Lower lobe of right lung (tissue), 2 donors: ENCODE measurements at regions not wholly inside any gene's neighbourhood (a gene's known extent, or its start where the extent isn't known, plus 50 kb on each side); places are given as distances from the start of the nearest gene placed in this dataset.

Experiments used
- ATAC-seq, 2 donors: fragments of 200-7000 bp; cut with Tn5 transposase; one replicate each; pipeline ENCODE4 v1.9.1; 2020 to 2022; ENCODE audit warnings: mild to moderate bottlenecking in 2 of 2, moderate library complexity in 2 of 2
- DNase-seq: peaks from one replicate; pipeline ENCODE4 v3.0.0-alpha.2; 2020
- H3K27ac ChIP-seq: fragments of 200-600 bp; one replicate; pipeline ENCODE4 v1.8.0; 2022
- H3K27me3 ChIP-seq: fragments of 200-600 bp; one replicate; pipeline ENCODE4 v1.8.0; 2022; ENCODE audit warnings: low read depth
- H3K36me3 ChIP-seq: fragments of 200-600 bp; one replicate; pipeline ENCODE4 v1.8.0; 2022; ENCODE audit warnings: mild to moderate bottlenecking
- H3K4me1 ChIP-seq: fragments of 200-600 bp; one replicate; pipeline ENCODE4 v1.8.0; 2022
- H3K4me3 ChIP-seq: fragments of 200-600 bp; one replicate; pipeline ENCODE4 v1.8.0; 2022; ENCODE audit warnings: mild to moderate bottlenecking
- H3K9me3 ChIP-seq: fragments of 200-600 bp; one replicate; pipeline ENCODE4 v1.8.0; 2022
- intact Hi-C: fragments of 100-400 bp; cut with DNase I; formaldehyde crosslinking; loops from one replicate; pipeline ENCODE4 v1.11.0; 2022
- TF ChIP-seq, protein P1 (sequence below): fragments of 200-600 bp; IDR thresholded peaks from one replicate; pipeline ENCODE4 v1.8.0; 2022; ENCODE audit warnings: antibody characterized with exemption, mild to moderate bottlenecking
- donor health status: DM: no; HTN: yes; CAD: no; lungs with severe emphysema.

GRCh38 chr5:106523852-106524251 is 1146.9 kb downstream of the EFNA5 start:
- Histone ChIP-seq H3K36me3 (no peaks in the 10 kb centered on the region), H3K9me3 (no peaks in the 10 kb centered on the region), H3K27ac (no peak overlapping the region), H3K4me1 (no peaks in the 10 kb centered on the region), H3K4me3 (no peak overlapping the region), H3K27me3 (no peaks in the 10 kb centered on the region)
- ATAC-seq (no peak), DNase-seq (no peak)
- TF ChIP-seq, protein P1, sequence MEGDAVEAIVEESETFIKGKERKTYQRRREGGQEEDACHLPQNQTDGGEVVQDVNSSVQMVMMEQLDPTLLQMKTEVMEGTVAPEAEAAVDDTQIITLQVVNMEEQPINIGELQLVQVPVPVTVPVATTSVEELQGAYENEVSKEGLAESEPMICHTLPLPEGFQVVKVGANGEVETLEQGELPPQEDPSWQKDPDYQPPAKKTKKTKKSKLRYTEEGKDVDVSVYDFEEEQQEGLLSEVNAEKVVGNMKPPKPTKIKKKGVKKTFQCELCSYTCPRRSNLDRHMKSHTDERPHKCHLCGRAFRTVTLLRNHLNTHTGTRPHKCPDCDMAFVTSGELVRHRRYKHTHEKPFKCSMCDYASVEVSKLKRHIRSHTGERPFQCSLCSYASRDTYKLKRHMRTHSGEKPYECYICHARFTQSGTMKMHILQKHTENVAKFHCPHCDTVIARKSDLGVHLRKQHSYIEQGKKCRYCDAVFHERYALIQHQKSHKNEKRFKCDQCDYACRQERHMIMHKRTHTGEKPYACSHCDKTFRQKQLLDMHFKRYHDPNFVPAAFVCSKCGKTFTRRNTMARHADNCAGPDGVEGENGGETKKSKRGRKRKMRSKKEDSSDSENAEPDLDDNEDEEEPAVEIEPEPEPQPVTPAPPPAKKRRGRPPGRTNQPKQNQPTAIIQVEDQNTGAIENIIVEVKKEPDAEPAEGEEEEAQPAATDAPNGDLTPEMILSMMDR: no peak
- intact Hi-C loops: no loop called here

GRCh38 chr5:106522296-106522695 is 1148.4 kb downstream of the EFNA5 start:
- no peaks in the 10 kb centered on the region for H3K36me3 ChIP-seq
- no peak overlapping the region for H3K4me3 ChIP-seq
- TF ChIP-seq, protein P1: no peak
- no peaks in the 10 kb centered on the region for H3K27me3 ChIP-seq
- H3K4me1 ChIP-seq: no peaks in the 10 kb centered on the region
- no peak for ATAC-seq
- DNase-seq: no peak
- no peak overlapping the region for H3K27ac ChIP-seq
- H3K9me3 ChIP-seq: no peaks in the 10 kb centered on the region
- intact Hi-C loops: no loop called here

- no peak for DNase-seq
These were observed 1149.0 kb downstream of the EFNA5 start for GRCh38 chr5:106521701-106522100.

GRCh38 chr5:106510321-106510720 is 1160.4 kb downstream of the EFNA5 start:
- intact Hi-C loops: no loop called here
- Histone ChIP-seq H3K27ac (no peak overlapping the region), H3K27me3 (no peaks in the 10 kb centered on the region), H3K4me3 (no peak overlapping the region), H3K36me3 (no peaks in the 10 kb centered on the region), H3K9me3 (no peaks in the 10 kb centered on the region), H3K4me1 (no peaks in the 10 kb centered on the region)
- TF ChIP-seq, protein P1: no peak
- DNase-seq (no peak), ATAC-seq (no peak)

More at GRCh38 chr5:106521701-106522100, 1149.0 kb downstream of the EFNA5 start:
- TF ChIP-seq, protein P1: no peak
- H3K27me3 ChIP-seq: no peaks in the 10 kb centered on the region
- no peak overlapping the region for H3K27ac ChIP-seq
- H3K36me3 ChIP-seq: no peaks in the 10 kb centered on the region
- no peak for ATAC-seq
- H3K9me3 ChIP-seq: no peaks in the 10 kb centered on the region
- intact Hi-C loops: no loop called here
- H3K4me1 ChIP-seq: no peaks in the 10 kb centered on the region
- no peak overlapping the region for H3K4me3 ChIP-seq

DNA sequence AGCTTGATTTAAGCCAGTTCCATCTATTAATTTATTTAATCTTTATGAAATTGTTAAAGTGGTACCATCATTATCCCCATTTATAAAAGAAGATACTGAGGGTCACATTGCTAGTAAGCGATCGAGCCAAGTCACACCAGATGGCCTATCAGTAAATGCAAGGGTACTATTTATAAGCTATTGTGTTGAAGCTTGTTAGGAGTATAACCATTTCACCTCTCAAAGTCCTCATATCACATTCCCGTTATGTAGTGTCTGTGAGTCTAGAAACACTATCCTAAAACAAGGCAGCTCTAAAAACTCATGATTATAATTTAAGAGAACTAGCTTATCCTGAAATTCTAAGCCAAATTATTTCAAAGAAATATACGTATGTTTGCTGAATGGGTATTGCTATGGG is 1161.8 kb downstream of the EFNA5 start:
- Histone ChIP-seq H3K36me3 (no peaks in the 10 kb centered on the region), H3K9me3 (no peaks in the 10 kb centered on the region), H3K27me3 (no peaks in the 10 kb centered on the region), H3K4me3 (no peak overlapping the region), H3K4me1 (no peaks in the 10 kb centered on the region), H3K27ac (no peak overlapping the region)
- intact Hi-C loops: no loop called here
- TF ChIP-seq, protein P1: no peak
- ATAC-seq (no peak), DNase-seq (no peak)

GRCh38 chr5:106493910-106494309 is 1176.8 kb downstream of the EFNA5 start:
- intact Hi-C loops: no loop called here
- Histone ChIP-seq H3K27ac (no peak overlapping the region), H3K4me3 (no peak overlapping the region), H3K9me3 (peaks cover 4% of the 10 kb centered on the region), H3K36me3 (no peaks in the 10 kb centered on the region), H3K4me1 (no peaks in the 10 kb centered on the region), H3K27me3 (no peaks in the 10 kb centered on the region)
- TF ChIP-seq, protein P1: no peak
- DNase-seq (no peak), ATAC-seq (no peak)
